ENCODE measurements at regions not wholly inside any gene's neighbourhood (a gene's known extent, or its start where the extent isn't known, plus 50 kb on each side); places are given as distances from the start of the nearest gene placed in this dataset.
A peak's percentile ranks its signal among the peaks of the same experiment; 100 is the strongest.

GRCh38 chr6:168887621-168888020 lies 366.0 kb downstream of the THBS2 start:
- no peak overlapping the region for H3K4me3 ChIP-seq (ENCODE audit: low read depth, low read length)
- no peak for DNase-seq (ENCODE audit: low read depth)
- TF ChIP-seq CTCF (IDR thresholded peaks at IDR 0.05; ENCODE audit: low read depth, low read length, missing control alignments) = no peak

- no peak overlapping the region for H3K4me3 ChIP-seq (ENCODE audit: low read depth, low read length)
- no peak for DNase-seq (ENCODE audit: low read depth)
- no peak for TF ChIP-seq CTCF (IDR thresholded peaks at IDR 0.05; ENCODE audit: low read depth, low read length, missing control alignments)
Measured at GRCh38 chr6:168886964-168887363, 366.7 kb downstream of the THBS2 start.

GRCh38 chr6:168885751-168886742 lies 367.6 kb downstream of the THBS2 start:
- no peak overlapping the region for H3K4me3 ChIP-seq (ENCODE audit: low read depth, low read length)
- no peak for TF ChIP-seq CTCF (IDR thresholded peaks at IDR 0.05; ENCODE audit: low read depth, low read length, missing control alignments)
- no peak for DNase-seq (ENCODE audit: low read depth)

- TF ChIP-seq CTCF (IDR thresholded peaks at IDR 0.05; ENCODE audit: low read depth, low read length, missing control alignments) = no peak
- H3K4me3 ChIP-seq (ENCODE audit: low read depth, low read length) = no peak overlapping the region
- DNase-seq (ENCODE audit: low read depth) = no peak
Measured at GRCh38 chr6:168885196-168885595, 368.4 kb downstream of the THBS2 start.

GRCh38 chr6:168884646-168885086 lies 369.0 kb downstream of the THBS2 start:
- no peak overlapping the region for H3K4me3 ChIP-seq (ENCODE audit: low read depth, low read length)
- TF ChIP-seq CTCF (IDR thresholded peaks at IDR 0.05; ENCODE audit: low read depth, low read length, missing control alignments) = peak; percentile 76
- no peak for DNase-seq (ENCODE audit: low read depth)

GRCh38 chr6:168884050-168884645 lies 369.5 kb downstream of the THBS2 start:
- no peak for DNase-seq (ENCODE audit: low read depth)
- H3K4me3 ChIP-seq (ENCODE audit: low read depth, low read length) = no peak overlapping the region
- no peak for TF ChIP-seq CTCF (IDR thresholded peaks at IDR 0.05; ENCODE audit: low read depth, low read length, missing control alignments)
